ENCODE measurements at regions not wholly inside any gene's neighbourhood (a gene's known extent, or its start where the extent isn't known, plus 50 kb on each side); places are given as distances from the start of the nearest gene placed in this dataset.

DNA sequence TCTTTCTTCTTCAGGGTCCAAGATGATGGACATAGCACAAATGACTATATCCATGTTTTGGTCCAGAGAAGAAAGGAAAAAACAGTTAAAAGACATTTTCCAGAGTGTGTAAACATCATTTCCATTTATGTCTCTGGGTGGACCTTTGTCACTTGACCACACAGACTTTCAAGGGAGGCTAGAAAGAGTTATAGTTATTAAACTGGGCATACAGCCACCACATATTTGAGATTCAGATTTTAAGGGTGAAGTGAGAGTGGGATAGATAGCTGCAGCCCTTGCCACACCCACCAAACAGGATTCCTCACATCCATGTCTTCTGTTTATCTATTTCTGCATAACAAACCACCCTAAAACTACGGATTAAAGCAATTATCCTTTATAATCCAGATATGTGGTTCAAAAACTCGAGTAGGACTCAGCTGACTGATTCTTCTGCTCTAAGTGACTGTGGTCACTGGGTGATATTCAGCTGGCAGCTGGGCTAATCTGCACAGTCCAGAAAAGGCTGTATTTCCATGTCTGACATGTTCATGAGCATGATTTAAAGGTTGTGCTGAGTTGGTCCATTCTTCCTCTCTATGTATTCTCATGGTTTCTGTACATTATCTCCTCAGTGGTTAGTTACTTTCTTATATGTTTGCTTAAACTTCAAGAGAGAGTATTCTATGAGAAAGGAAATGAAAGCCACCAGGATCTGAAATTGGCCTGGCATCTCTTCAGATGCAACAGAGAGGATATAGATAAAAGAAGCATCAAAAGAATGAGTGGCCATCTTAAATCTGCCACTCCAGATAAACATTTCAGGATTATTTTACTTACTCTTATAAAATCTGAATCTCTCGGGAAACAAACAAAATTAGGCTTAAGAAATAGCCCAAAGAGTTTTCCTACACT is 459.8 kb upstream of the CTSO start:
- TF ChIP-seq, protein P1, sequence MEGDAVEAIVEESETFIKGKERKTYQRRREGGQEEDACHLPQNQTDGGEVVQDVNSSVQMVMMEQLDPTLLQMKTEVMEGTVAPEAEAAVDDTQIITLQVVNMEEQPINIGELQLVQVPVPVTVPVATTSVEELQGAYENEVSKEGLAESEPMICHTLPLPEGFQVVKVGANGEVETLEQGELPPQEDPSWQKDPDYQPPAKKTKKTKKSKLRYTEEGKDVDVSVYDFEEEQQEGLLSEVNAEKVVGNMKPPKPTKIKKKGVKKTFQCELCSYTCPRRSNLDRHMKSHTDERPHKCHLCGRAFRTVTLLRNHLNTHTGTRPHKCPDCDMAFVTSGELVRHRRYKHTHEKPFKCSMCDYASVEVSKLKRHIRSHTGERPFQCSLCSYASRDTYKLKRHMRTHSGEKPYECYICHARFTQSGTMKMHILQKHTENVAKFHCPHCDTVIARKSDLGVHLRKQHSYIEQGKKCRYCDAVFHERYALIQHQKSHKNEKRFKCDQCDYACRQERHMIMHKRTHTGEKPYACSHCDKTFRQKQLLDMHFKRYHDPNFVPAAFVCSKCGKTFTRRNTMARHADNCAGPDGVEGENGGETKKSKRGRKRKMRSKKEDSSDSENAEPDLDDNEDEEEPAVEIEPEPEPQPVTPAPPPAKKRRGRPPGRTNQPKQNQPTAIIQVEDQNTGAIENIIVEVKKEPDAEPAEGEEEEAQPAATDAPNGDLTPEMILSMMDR (IDR thresholded peaks at IDR 0.05 in 8 of 11, conservative IDR thresholded peaks at IDR 0.05 in 3 of 11): no peak
- no peak for TF ChIP-seq POLR2A (IDR thresholded peaks at IDR 0.05)
- no peak for TF ChIP-seq POLR2AphosphoS5 (IDR thresholded peaks at IDR 0.05)

Data from spleen (tissue), 7 donors.